AG09319 (cell line): ENCODE measurements at regions not wholly inside any gene's neighbourhood (a gene's known extent, or its start where the extent isn't known, plus 50 kb on each side); places are given as distances from the start of the nearest gene placed in this dataset.
A peak's percentile ranks its signal among the peaks of the same experiment; 100 is the strongest.

Source experiments
- DNase-seq: peaks from one replicate; pipeline ENCODE4 v3.0.0-alpha.2; 2010; ENCODE audit warnings: low read depth; ENCODE audit errors: extremely low read depth
- CTCF ChIP-seq: IDR thresholded peaks from 2 replicates; pipeline ENCODE4 v1.5.1; 2011; ENCODE audit warnings: low read depth, mild to moderate bottlenecking, inconsistent platforms, low read length, moderate library complexity

- no peak for TF ChIP-seq CTCF
These were observed 83.0 kb upstream of the DCLK2 start for GRCh38 chr4:149995134-149995756.

DNA sequence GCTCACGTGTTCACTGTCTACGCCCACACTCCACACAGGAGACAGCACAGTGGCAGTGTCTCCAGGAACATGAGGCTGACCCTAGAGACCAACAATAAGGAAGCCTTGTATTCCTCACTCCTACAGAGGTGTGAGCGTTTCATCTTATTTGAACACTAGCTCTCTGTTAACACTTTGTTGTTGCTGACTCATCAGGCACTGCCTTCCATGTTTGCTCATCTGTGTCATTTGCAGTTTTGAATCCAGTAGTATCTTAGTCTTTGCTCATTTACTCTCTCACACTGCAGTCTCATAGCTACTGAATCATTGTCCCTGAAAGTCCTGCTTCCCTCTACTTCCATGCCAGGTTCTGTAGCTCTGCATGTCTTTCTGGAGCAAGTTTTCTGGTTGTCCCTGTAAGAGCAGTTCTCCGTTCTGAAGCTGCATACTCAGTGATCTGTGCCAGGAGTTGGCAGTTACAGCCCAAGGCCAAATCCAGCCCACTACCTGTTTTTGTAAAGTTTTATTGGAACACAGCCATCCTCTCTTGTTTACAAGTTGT is 80.3 kb upstream of the DCLK2 start:
- TF ChIP-seq CTCF = no peak
- no peak for DNase-seq

More at GRCh38 chr4:149995134-149995756, 83.0 kb upstream of the DCLK2 start:
- no peak for DNase-seq

DNA sequence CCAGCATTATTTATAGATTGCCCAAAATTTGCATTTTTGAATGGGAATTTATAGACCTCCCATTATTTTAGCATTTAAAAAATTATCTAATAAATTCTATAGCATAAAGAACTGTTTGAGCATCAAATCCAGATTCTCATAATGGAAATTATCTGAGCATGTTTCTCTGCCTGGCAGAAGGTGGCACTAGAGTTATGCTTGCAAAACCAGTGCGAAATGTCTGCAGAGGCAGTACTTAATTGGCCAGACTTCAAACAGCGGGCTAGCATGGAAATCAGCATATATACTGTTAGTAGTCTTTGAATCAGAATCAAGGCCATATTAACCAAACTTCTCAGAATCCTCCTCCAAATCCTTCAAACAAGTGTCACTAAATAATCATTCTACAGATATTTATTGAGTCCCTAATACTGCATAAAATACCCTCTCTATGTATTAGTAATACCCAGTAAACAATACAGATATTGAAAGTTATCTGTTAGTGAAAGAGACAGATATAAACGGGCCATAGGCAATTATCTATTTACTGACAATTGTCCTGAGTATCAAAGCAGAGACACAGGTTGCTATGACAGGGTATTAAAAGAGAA is 78.7 kb upstream of the DCLK2 start:
- peak; percentile 90 for TF ChIP-seq CTCF
- peak; percentile 65 for DNase-seq

DNA sequence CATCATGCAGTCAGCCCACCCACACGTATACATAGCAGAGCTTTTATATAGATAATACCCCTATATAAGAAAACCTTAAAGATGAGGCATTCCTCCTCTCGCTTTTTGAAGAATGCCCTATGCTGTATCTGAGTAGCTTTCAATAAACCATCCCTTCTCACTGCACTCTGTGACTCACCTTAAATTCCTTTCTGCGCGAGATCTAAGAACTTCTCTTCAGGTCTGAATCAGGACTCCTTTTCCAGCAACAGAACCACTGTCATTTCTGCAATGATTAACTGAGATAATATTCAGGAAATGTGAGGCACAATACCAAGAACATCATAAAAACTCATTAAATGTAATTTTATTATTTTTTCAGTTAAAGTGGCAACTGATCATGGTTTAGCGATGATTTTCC is 76.4 kb upstream of the DCLK2 start:
- no peak for TF ChIP-seq CTCF
- no peak for DNase-seq

GRCh38 chr4:150002561-150002960 is 75.7 kb upstream of the DCLK2 start:
- DNase-seq = no peak
- TF ChIP-seq CTCF = no peak

DNA sequence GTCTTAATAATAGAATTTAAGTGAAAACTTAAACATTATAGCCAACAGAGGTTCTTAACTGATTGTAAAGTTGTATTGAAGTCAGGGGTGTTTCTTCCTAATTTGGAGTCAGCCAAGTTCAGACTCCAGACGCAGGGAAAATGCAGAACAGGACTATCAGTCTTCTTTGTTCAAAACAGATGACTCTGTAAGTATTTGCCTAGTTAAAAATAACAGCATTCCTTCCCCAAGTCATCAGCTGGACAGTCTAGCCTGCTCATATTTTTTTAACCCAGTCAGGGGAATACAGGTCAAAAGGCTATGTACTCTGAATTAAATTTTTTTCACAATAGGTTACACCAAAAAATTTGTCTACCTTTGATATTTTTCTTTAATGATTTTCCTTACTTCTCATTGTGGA is 73.8 kb upstream of the DCLK2 start:
- no peak for TF ChIP-seq CTCF
- DNase-seq = no peak

DNA sequence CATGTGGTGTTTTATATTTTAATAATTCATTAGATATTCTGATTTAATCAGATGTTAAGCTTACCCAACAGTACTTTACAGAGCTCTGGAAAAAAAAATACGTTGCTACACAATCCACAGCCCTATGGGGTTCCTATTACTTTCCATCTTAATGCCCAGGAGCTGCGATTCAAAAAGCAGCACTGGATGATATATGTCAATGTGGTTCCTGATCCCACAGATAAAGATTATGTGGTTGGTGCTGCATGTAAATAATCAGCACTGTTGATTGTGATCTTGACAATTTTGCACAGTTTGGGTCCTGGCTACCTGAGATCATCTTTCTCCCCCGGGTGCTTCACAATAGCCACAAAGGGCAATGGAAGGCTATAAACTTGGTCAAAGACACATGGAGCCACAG is 72.7 kb upstream of the DCLK2 start:
- no peak for DNase-seq
- TF ChIP-seq CTCF = no peak
